Common myeloid progenitor, CD34-positive (primary cell): ENCODE measurements at regions not wholly inside any gene's neighbourhood (a gene's known extent, or its start where the extent isn't known, plus 50 kb on each side); places are given as distances from the start of the nearest gene placed in this dataset.

ENCODE experiments used
- CTCF ChIA-PET: fragments of 350-600 bp; sonication (Branson Sonifier 250); formaldehyde crosslinking; loops from one replicate; lab custom pipeline; 2021; ENCODE audit warnings: antibody characterized with exemption; lab: Charles Lee
- POLR2A ChIA-PET: fragments of 350-600 bp; sonication (Branson Sonifier 250); formaldehyde crosslinking; loops from one replicate; lab custom pipeline; 2021; ENCODE audit warnings: antibody characterized with exemption; lab: Charles Lee
- DNase-seq, 3 donors: peaks; one replicate each; pipeline versions ENCODE4 v3.0.0 to v3.0.0-alpha.2; 2013
- H3K27ac ChIP-seq, 2 experiments: 1 replicate in 1 of 2; 2 replicates in 1 of 2; pipeline ENCODE4 v1.7.0; 2013; ENCODE audit warnings: inconsistent platforms in 2 of 2, low read length in 2 of 2, mild to moderate bottlenecking in 2 of 2, low read depth in 1 of 2, moderate library complexity in 1 of 2; ENCODE audit not compliant: severe bottlenecking in 2 of 2, insufficient read depth in 1 of 2, poor library complexity in 1 of 2
- H3K27me3 ChIP-seq, 5 experiments: replicated peaks in 2 of 5; 1 replicate in 3 of 5; 2 replicates in 2 of 5; pipeline versions ENCODE4 v1.6.1 to v1.7.0; 2013; ENCODE audit warnings: low read length in 4 of 5, mild to moderate bottlenecking in 2 of 5, moderate library complexity in 2 of 5, inconsistent platforms in 1 of 5; ENCODE audit not compliant: insufficient read depth in 5 of 5, control insufficient read depth in 4 of 5
- H3K36me3 ChIP-seq, 4 experiments: 1 replicate in 2 of 4; 2 replicates in 2 of 4; pipeline versions ENCODE4 v1.6.1 to v1.7.0; 2013; ENCODE audit warnings: low read length in 3 of 4, control low read depth in 1 of 4, mild to moderate bottlenecking in 1 of 4; ENCODE audit not compliant: control insufficient read depth in 4 of 4, insufficient read depth in 4 of 4
- H3K4me1 ChIP-seq, 4 experiments: 1 replicate in 3 of 4; 2 replicates in 1 of 4; pipeline versions ENCODE4 v1.6.1 to v1.7.1; 2013; ENCODE audit warnings: low read length in 3 of 4, mild to moderate bottlenecking in 3 of 4, control low read depth in 1 of 4, inconsistent platforms in 1 of 4, moderate library complexity in 1 of 4; ENCODE audit not compliant: control insufficient read depth in 4 of 4, insufficient read depth in 4 of 4; ENCODE audit errors: control extremely low read depth in 1 of 4
- H3K4me3 ChIP-seq, 7 experiments: 1 replicate in 4 of 7; 2 replicates in 3 of 7; pipeline versions ENCODE4 v1.5.1 to v1.7.0; 2013; ENCODE audit warnings: mild to moderate bottlenecking in 7 of 7, low read length in 6 of 7, moderate library complexity in 6 of 7, inconsistent platforms in 2 of 7, low read depth in 2 of 7, control low read depth in 1 of 7; ENCODE audit not compliant: insufficient read depth in 4 of 7, control insufficient read depth in 1 of 7; ENCODE audit errors: extremely low read depth in 1 of 7
- H3K9me3 ChIP-seq, 5 experiments: 1 replicate in 4 of 5; 2 replicates in 1 of 5; pipeline versions ENCODE4 v1.6.1 to v1.7.1; 2013; ENCODE audit warnings: low read length in 4 of 5, mild to moderate bottlenecking in 2 of 5, inconsistent platforms in 1 of 5, low read depth in 1 of 5, moderate library complexity in 1 of 5; ENCODE audit not compliant: control insufficient read depth in 4 of 5, insufficient read depth in 2 of 5; ENCODE audit errors: control extremely low read depth in 1 of 5
- WGBS: methylation state at CpG from one replicate; pipeline ENCODE4 v1.1.5; 2013; ENCODE audit not compliant: insufficient coverage; 5-methylcytosine and 5-hydroxymethylcytosine counted together

DNA sequence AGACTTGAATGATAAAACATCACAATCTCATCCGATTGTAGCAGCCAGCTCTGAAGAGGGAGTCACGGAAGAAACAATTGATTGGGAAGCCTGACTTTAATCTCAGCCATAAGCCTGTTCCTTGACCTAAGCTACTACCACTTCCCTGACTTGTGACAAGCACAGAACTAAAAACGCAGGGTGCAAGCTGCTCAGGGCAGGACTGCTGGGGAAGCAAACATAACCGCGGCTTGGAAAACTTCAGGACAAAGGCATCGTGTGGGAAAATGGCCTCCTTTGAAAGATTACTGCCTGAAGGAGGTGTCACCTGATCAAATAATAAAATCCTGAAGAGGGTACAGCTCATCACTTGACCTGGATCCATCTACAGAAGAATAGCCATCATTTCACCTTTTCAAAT lies 595.3 kb upstream of the CADM1 start:
- CTCF ChIA-PET = no interaction called here
- Histone ChIP-seq H3K36me3 (no peaks in the 10 kb centered on the region), H3K27me3 (peaks cover 0 to 23% (median 3%) of the 10 kb centered on the region in 5 experiments), H3K9me3 (peaks cover 0 to 2% (median 0%) of the 10 kb centered on the region in 5 experiments), H3K4me1 (no peaks in the 10 kb centered on the region), H3K27ac (no peak overlapping the region), H3K4me3 (no peak overlapping the region)
- 93% methylated on average over 5 of the region's 6 CpGs for WGBS
- no peak for DNase-seq
- POLR2A ChIA-PET = no interaction called here

DNA sequence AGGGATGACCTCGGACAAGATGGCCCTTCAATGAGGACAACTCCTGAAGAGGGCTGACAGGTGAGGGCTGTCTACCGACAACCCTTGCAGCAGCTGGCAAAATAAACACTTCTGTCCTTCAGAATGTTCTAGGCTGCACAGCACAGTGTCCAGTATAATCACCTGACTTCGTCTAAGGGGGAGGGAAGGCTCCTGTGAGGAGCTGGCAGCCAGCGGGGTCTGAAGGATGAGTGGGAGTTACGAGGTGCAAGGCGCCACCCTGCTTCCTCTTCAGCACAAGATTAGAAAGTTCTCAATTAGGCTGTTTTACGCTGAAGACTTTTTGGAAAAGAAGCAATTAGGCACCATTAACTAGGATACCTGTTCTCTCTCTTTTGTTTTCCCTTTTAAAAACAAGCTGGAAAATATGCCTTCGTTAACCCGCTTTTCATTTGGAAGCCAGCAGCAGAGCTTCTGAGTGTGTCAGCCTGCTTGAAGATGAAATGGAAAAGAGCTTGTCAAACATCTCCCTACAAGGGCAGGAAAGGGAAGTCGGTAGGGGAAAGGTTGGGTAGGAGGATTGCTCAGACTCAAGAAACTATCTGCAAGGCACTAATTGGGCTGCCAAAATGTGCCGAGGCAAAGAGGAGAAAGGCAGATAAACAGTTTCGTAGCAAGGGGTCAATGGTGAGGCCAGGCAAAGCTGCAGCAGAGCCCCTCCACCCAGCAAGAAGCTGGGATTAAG lies 592.2 kb upstream of the CADM1 start:
- CTCF ChIA-PET = interaction anchor here (0.7 to 0.8 kb wide), 2 partner anchors 9 kb away, joined by 3 read pairs; no protein-coding TSS in a partner anchor

DNA sequence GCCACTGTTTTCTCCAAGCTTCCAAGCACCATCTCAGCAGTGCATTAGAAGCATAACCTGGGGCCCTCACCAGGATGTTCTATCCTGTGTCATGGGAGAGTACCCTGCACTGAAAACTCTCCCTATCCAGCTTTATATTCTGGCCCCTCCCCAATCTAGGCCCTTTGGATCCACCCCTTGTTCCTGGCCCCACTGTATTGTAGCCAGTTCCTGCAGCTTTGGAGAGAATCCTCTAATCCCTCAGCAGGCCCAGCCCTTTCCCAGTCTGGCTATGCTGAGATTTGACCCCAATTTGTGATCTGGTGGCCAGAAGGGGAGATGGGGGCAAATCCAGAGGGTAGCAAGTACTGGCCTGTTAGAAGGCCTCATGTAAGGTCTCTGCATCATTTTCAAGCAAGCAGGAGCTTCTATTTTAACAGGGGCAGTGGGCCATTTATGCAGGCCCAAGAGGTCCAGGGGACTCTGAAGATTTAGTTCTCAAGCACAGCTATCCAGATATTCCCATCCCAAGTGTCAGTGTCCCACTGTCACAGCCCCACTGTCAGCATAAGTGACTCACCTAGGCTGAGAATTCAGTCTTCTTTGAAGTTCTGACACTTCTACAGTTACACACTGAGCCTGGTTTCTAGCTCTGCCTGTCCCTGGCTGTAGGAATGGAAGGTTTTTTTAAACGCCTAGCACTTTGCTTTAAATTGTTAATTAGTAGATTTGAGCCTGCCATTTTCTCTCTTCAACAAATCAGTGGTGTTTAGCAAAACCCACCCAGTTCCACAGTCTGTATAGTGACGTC lies 589.5 kb upstream of the CADM1 start:
- Histone ChIP-seq H3K27me3 (peaks cover 0 to 27% (median 2%) of the 10 kb centered on the region in 5 experiments), H3K27ac (no peak overlapping the region), H3K9me3 (peaks cover 0 to 2% (median 0%) of the 10 kb centered on the region in 5 experiments), H3K4me1 (no peaks in the 10 kb centered on the region), H3K36me3 (no peaks in the 10 kb centered on the region), H3K4me3 (no peak overlapping the region)
- CTCF ChIA-PET = interaction anchor here (1.8 kb wide), 1 partner anchor 32 kb away, joined by 4 read pairs; no protein-coding TSS in a partner anchor
- DNase-seq = no peak
- POLR2A ChIA-PET = no interaction called here
- 78% methylated on average over 1 of the region's 2 CpGs for WGBS

More for the DNA sequence above, 592.2 kb upstream of the CADM1 start:
- POLR2A ChIA-PET = no interaction called here
- no peak for DNase-seq
- H3K27me3 ChIP-seq = peaks cover 0 to 23% (median 2%) of the 10 kb centered on the region in 5 experiments
- H3K36me3 ChIP-seq = no peaks in the 10 kb centered on the region
- peaks cover 0 to 2% (median 0%) of the 10 kb centered on the region in 5 experiments for H3K9me3 ChIP-seq
- H3K27ac ChIP-seq = no peak overlapping the region
- 63% methylated on average over 10 of the region's 12 CpGs for WGBS
- no peak overlapping the region for H3K4me3 ChIP-seq
- no peaks in the 10 kb centered on the region for H3K4me1 ChIP-seq

DNA sequence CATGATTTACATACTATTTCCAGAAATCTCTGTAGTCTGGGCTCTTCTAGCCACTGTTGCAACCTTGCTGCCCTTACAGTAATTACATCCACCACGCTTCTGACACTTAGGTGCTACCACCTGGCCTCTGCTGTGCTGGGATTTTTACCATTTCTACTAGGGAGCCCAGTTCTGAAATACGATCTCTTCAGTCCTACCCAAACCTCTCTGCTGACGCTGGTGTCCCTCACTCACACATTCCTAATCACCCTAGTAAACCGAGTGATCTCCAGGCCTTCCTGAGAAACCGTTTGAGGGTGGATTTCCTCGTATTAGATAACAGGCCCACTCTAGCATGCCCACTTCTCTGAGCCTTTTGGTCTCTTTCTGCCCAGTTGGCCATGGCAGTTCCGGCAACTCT lies 588.9 kb upstream of the CADM1 start:
- H3K36me3 ChIP-seq = no peaks in the 10 kb centered on the region
- CTCF ChIA-PET = interaction anchor here (1.8 kb wide), 1 partner anchor 31 kb away, joined by 4 read pairs; no protein-coding TSS in a partner anchor
- H3K4me3 ChIP-seq = no peak overlapping the region
- no peak overlapping the region for H3K27ac ChIP-seq
- no peaks in the 10 kb centered on the region for H3K4me1 ChIP-seq
- H3K9me3 ChIP-seq = peaks cover 0 to 2% (median 0%) of the 10 kb centered on the region in 5 experiments
- POLR2A ChIA-PET = no interaction called here
- DNase-seq = no peak
- peaks cover 0 to 27% (median 2%) of the 10 kb centered on the region in 5 experiments for H3K27me3 ChIP-seq
- WGBS = 92% methylated on average over 5 of the region's 7 CpGs

DNA sequence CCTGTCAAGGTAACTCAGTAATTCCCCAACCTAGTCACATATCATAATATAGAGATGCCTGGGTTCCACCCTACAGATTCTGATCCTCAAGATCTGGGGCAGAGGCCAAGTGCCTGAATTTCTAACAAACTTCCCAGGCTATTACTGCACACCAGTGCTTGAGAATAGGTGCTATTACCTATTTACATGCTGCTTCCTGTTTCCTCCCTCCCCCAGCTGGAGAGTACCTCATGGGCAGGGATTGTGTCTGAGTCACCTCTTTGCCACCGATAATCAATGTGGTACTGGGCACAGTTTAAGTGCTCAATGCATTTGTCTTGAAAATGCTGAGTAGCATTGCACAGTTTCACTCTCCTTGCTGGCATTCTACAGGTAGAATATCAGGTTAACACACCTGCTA lies 582.2 kb upstream of the CADM1 start:
- peaks cover 0 to 21% (median 2%) of the 10 kb centered on the region in 5 experiments for H3K27me3 ChIP-seq
- H3K36me3 ChIP-seq = no peaks in the 10 kb centered on the region
- H3K9me3 ChIP-seq = no peaks in the 10 kb centered on the region
- H3K4me1 ChIP-seq = no peaks in the 10 kb centered on the region
- ChIA-PET CTCF (interaction anchor here (1.0 kb wide), 1 partner anchor 10 kb away, joined by 3 read pairs; no protein-coding TSS in a partner anchor), POLR2A (no interaction called here)
- no peak overlapping the region for H3K27ac ChIP-seq
- no peak for DNase-seq
- 93% methylated on average over 1 of the region's 1 CpG for WGBS
- H3K4me3 ChIP-seq = no peak overlapping the region

- WGBS = 91% methylated on average over 4 of the region's 7 CpGs
- ChIA-PET CTCF (no interaction called here), POLR2A (no interaction called here)
- Histone ChIP-seq H3K36me3 (no peaks in the 10 kb centered on the region), H3K27ac (no peak overlapping the region), H3K4me3 (no peak overlapping the region), H3K9me3 (peaks cover 0 to under 1% (median 0%) of the 10 kb centered on the region in 5 experiments), H3K27me3 (peaks cover 0 to 21% (median 2%) of the 10 kb centered on the region in 5 experiments), H3K4me1 (no peaks in the 10 kb centered on the region)
- no peak for DNase-seq
These were observed 580.9 kb upstream of the CADM1 start for GRCh38 chr11:116085031-116085635.
